WTC11 (cell line): ENCODE measurements at regions not wholly inside any gene's neighbourhood (a gene's known extent, or its start where the extent isn't known, plus 50 kb on each side); places are given as distances from the start of the nearest gene placed in this dataset.

Experiments
- ATF3 ChIP-seq: sonication (generic); formaldehyde crosslinking; conservative IDR thresholded peaks from 2 replicates; pipeline ENCODE4 v1.8.1; 2022; ENCODE audit warnings: mild to moderate bottlenecking, missing genetic modification reagents
- CTCF ChIP-seq: fragments of 200-600 bp; IDR thresholded peaks from 2 replicates; pipeline ENCODE4 v1.8.0; 2022; ENCODE audit warnings: antibody characterized with exemption
- ELF4 ChIP-seq: sonication (generic); formaldehyde crosslinking; IDR thresholded peaks from 2 replicates; pipeline ENCODE4 v1.8.1; 2022; ENCODE audit warnings: low read depth, mild to moderate bottlenecking, moderate library complexity, missing genetic modification reagents
- HMGA2 ChIP-seq: fragments of 250-450 bp; sonication (Bioruptor Pico); IDR thresholded peaks from 2 replicates; pipeline ENCODE4 v1.4.0; 2021; ENCODE audit warnings: mild to moderate bottlenecking, moderate library complexity
- JUN ChIP-seq: sonication (generic); formaldehyde crosslinking; IDR thresholded peaks from 2 replicates; pipeline ENCODE4 v1.8.0; 2023; ENCODE audit warnings: mild to moderate bottlenecking, missing genetic modification reagents
- NR2C2 ChIP-seq: sonication (generic); formaldehyde crosslinking; IDR thresholded peaks from 2 replicates; pipeline ENCODE4 v1.8.0; 2022; ENCODE audit warnings: mild to moderate bottlenecking, missing genetic modification reagents
- SP1 ChIP-seq: sonication (generic); formaldehyde crosslinking; conservative IDR thresholded peaks from 2 replicates; pipeline ENCODE4 v1.8.1; 2022; ENCODE audit warnings: missing genetic modification reagents
- TCF7 ChIP-seq: sonication (generic); formaldehyde crosslinking; IDR thresholded peaks from 2 replicates; pipeline ENCODE4 v1.8.0; 2022; ENCODE audit warnings: mild to moderate bottlenecking, low read depth, missing genetic modification reagents, moderate library complexity
- ZBTB43 ChIP-seq: sonication (generic); formaldehyde crosslinking; IDR thresholded peaks from 2 replicates; pipeline ENCODE4 v1.8.1; 2023; ENCODE audit warnings: mild to moderate bottlenecking, missing genetic modification reagents
- ZMAT4 ChIP-seq: fragments of 250-450 bp; sonication (Bioruptor Pico); IDR thresholded peaks from 2 replicates; pipeline ENCODE4 v1.9.0; 2021; ENCODE audit warnings: mild to moderate bottlenecking
- ZNF416 ChIP-seq: fragments of 250-450 bp; sonication (Bioruptor Pico); IDR thresholded peaks from 2 replicates; pipeline ENCODE4 v1.9.0; 2021; ENCODE audit warnings: mild to moderate bottlenecking, inconsistent platforms

GRCh38 chr9:108688676-108689075 lies 167.1 kb downstream of the ACTL7B start:
- TF ChIP-seq NR2C2 (CRISPR knock-in tag) (no peak), CTCF (no peak), JUN (no peak), ZBTB43 (CRISPR knock-in tag) (no peak), ZMAT4 (CRISPR knock-in tag) (no peak), ATF3 (CRISPR knock-in tag) (no peak), ZNF416 (CRISPR knock-in tag) (no peak), SP1 (CRISPR knock-in tag) (no peak), ELF4 (CRISPR knock-in tag) (no peak), HMGA2 (no peak), TCF7 (CRISPR knock-in tag) (no peak)
